HG02588 (cell line): ENCODE measurements at regions not wholly inside any gene's neighbourhood (a gene's known extent, or its start where the extent isn't known, plus 50 kb on each side); places are given as distances from the start of the nearest gene placed in this dataset.
"Not testable (repeated sequence)": the region's sequence is repeated elsewhere in the genome, so short reads cannot be mapped to it uniquely, and the experiment has no call there.

Experiments
- ATAC-seq: cut with Tn5 transposase; IDR thresholded peaks from one replicate; pipeline ENCODE4 v1.9.1; 2021; ENCODE audit warnings: mild to moderate bottlenecking, moderate library complexity; ENCODE audit not compliant: unreplicated experiment

DNA sequence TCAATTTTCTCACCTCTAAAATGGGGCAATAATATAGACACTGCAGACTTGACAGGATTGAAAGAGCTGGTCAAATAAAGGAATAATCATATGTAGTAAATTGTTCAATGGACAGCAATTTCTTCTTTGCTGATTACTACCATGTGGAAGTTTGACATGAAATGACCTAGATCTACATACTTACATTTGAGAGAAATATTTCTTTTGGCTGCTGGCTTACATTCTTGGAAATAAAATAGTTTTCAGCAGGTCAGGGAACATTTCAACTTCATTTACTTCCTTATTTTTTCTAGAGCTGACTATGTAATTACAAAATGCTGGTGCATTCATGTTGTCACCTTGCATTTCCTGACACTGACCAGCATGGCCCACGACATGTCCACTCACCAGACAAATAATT is 294.6 kb upstream of the MIR17HG start:
- no peak for ATAC-seq

DNA sequence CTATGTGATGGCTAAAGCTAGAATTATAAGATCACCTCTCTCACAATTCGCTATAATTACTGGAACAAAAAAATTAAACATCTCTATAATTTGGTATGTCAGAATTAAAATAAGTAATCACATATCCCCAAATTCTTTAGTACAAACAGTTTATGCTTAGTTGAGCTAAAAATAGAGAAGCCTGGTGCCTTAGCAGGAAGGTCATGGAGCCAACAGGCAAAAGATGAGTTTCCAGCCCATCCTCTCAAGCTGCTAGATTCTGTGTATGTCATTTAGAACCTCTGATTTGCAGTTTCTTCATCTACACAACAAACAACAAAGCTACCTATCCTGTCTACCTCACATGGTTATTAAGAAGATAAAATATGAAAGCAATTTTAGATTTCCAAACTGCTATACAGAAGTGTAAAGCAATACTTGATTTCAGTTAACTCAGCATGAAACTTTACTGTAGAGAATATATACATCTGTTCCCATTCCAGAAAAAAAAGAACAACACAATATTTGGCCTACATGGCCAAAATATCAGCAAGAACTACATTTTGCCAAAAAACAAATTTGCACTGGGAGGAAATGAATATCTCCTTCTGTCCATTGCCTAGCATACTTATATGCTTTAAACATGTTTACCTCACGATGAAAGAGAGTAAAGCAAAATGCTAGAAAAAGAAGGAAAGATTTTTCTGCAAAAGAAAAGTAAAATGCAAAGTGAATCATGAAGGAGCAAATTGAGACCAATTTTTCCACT is 294.0 kb upstream of the MIR17HG start:
- ATAC-seq, result no peak

DNA sequence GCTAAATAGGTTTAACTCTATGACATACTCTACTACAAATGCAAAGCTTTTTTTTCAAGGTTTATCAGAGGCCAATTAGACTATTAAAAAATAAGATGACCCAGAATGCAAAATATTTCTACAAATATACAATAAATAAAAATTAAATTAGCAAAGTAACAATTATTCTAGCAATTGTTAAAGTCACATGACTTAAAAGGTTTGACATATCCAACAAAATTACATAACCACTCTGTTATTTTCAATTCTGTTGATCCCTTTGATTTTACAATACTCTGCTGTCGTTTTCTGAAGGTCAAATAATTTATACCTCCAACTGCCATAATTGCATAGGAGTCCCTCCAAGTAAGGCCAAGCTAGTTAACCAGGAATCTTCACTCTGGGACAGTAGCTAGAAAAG is 292.6 kb upstream of the MIR17HG start:
- no peak for ATAC-seq

DNA sequence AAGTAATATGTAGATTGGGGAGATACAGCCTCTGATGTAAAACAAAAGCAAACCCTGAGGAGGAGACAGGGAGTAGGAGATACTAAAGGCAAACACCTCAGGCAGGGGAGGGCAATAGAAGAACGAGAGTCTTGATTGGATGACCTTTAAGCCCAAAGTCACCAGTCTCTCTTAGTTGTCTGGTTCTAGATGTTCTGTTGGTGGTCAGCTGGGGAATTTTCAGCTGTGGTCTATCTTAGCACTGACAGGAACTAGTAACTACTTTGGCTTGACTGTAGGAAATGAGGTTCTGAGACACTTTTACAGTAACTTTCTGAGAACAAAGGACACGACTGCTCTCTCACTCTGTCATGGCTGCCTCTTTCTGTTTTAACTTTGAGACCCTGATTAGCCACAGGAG is 290.7 kb upstream of the MIR17HG start:
- ATAC-seq, result peak; percentile 96

DNA sequence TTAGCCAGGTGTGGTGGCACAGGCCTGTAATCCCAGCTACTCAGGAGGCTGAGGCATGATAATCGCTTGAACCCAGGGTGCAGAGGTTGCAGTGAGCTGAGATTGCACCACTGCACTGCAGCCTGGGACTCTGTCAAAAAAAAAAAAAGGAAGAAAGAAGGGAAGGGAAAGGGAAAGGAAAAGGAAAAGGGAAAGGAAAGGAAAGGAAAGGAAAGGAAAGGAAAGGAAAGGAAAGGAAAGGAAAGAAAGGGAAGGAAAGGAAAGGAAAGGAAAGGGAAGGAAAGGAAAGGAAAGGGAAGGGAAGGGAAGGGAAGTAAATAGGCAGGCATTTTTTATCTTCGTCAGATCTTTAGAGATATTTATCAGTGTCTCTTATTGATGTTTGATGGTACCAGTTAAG is 290.0 kb upstream of the MIR17HG start:
- not testable (repeated sequence) for ATAC-seq

- no peak for ATAC-seq
Observed at GRCh38 chr13:91058066-91058465, 289.4 kb upstream of the MIR17HG start.

- ATAC-seq, result no peak
Observed at GRCh38 chr13:91058919-91059318, 288.6 kb upstream of the MIR17HG start.

- ATAC-seq, result no peak
Observed at GRCh38 chr13:91066745-91067144, 280.7 kb upstream of the MIR17HG start.

GRCh38 chr13:91072486-91072885 is 275.0 kb upstream of the MIR17HG start:
- no peak for ATAC-seq

DNA sequence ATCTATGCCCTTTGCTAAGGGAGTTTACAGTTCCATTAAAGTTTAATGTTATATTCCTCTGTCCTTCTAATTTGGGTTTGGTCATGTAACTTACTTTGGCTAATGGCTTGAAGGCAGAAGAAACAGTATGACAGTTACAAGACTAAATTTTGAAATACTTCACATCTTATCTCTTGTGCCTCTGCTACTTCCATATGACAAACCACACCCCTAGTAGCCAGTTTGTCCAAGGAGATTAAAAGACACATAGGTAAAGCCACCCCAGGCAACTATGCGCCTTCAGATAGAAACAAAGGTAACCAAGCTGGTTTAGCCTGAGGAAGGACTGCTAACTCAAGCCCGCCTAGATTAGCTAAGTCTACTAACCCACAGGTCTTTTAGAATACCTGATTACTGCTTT is 273.4 kb upstream of the MIR17HG start:
- no peak for ATAC-seq

DNA sequence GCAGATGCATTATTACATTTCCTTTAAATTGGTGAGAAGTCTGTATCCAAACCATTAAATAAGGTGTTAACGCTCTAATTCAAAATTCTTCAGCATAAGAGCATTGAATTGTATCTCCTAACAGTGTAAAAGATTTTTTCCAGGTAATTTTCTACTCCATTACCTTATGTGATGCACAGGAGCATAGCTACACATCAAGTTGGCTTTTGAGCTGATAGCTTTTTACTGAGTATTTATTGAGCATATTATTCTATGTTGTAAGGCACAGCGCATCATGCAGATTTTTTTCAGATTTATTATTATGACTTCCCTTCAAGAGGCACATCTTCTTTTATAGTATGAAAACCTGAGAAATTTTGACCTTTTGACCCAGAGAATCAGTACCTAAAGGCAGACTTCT is 270.7 kb upstream of the MIR17HG start:
- ATAC-seq, result no peak

- no peak for ATAC-seq
Observed at GRCh38 chr13:91078093-91078679, 269.3 kb upstream of the MIR17HG start.

DNA sequence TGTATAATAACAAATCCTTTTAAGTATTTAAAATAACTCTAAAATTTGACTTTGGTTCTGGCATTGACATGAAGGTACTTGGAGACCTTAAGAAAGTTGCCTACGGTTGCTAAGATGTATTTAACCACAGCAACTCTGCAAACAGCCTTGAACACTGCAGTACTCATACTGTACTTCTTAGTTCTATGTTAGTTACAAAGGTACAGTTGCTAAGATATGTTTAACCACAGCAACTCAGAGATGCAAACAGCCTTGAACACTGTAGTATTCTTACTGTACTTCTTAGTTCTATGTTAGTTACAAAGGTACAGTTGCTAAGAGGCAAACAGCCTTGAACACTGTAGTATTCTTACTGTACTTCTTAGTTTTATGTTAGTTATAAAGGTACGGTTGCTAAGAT is 268.3 kb upstream of the MIR17HG start:
- ATAC-seq, result no peak

DNA sequence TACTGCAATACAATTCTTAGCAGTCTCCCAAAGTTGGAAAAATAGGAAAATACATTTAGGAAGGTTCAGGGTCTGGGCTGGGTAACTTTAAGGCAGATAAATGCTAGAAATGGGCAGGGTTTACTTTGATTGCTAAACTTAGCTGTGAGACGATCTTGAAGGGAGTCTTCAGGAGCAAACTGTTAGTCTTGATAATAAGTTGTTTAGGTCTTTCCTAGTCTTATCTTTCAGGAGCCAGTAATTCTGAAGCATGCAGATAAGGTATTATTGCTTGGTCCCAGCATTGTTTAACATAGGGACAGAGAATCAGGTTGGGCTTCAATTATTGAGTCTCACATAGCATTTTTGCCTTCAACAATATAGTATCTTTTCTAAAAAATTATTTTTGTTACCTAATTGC is 262.4 kb upstream of the MIR17HG start:
- no peak for ATAC-seq

DNA sequence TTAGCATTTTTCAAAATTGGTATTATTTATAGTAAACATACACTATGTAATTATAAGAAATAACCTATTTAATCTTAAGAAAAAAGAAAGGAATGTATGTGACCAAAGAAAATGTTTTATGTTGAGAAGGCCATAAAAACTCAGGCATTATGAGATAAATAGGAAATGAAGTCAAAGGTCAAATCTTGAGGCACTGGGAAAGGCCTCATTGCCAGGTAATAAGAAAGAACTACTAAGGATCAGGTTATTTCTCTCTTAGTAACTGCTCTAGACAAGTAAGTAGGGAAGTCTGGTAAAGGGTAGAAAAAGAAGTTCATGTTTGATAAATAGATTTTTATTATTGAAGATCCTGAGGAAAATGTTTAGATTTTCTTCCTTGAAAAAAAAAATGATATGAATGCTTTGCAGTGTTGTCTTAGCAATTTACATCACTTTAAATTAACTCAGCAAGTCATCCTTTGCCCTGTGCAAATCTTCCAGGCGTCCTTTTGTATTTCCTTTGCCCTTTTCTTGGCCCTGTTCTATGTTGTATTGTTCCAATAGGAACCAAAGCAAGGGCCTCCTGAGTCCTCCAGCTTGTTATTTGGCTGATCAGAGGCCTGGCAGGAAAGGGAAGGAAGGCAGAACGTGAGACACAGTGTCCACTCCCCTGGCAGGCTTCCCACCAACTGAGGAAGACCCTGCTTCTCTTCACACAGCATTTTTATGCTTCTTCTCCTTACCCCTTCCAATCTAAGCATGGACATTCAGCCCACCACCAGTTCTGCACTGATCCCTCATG is 260.4 kb upstream of the MIR17HG start:
- ATAC-seq, result no peak

GRCh38 chr13:91097269-91097668 is 250.2 kb upstream of the MIR17HG start:
- no peak for ATAC-seq

DNA sequence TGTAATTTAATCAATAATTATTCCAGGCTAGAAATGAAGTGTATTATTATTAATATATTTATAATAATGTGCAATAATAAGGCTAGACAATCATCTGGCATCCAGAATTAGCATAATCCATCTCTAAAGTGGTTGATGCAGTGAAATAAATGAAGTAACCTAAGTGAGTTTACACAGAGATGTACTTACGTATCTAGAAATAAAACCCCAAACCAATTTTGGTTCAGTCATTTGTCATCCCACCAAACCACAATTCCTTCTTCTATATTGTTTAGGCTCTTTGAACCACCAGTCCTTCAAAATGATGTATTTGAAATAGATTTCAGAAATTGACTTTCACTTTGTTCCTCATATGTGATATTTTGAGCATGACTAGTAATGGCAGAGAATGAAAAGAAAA is 247.6 kb upstream of the MIR17HG start:
- no peak for ATAC-seq

DNA sequence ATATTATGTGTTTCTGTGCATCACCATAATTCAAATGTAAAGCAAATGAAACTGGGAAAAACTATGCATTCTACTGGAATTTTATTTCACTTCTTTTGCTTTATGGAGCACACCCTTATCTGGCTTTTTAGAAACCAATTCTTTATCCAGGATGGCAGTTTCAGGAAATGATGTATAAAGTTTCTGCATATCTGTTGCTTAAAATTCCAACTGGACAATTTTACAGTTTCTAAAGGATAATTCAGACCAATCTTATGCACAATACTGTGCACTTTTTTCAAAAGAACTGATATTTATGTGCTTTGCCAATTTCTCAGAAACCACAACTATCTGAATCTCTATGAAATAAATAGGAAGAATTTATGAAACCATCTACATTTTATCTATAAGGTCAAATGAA is 246.5 kb upstream of the MIR17HG start:
- ATAC-seq, result no peak

- ATAC-seq, result no peak
Observed at GRCh38 chr13:91101381-91101780, 246.1 kb upstream of the MIR17HG start.

- ATAC-seq, result no peak
Observed at GRCh38 chr13:91105270-91105669, 242.2 kb upstream of the MIR17HG start.

- no peak for ATAC-seq
Observed at GRCh38 chr13:91106565-91106964, 240.9 kb upstream of the MIR17HG start.

DNA sequence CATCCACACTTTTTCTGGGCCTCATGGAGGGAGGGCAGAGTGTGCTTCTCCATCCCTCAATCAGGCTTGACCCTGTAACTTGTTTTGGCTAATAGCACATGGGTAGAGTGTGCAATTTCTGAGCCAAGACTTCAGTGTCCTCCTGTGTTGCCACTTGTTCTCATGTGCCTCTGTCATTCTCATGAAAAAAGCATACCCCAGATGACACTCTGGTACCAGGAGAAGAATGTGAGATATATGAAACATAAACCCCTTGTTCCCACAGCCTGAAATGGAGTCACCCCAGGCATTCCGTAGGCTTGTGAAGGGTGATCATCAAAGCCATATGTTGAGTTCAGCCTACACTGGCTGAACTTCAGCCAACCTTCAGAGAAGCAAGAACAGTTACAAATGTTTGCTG is 239.2 kb upstream of the MIR17HG start:
- ATAC-seq, result no peak
